ENCODE measurements at regions not wholly inside any gene's neighbourhood (a gene's known extent, or its start where the extent isn't known, plus 50 kb on each side); places are given as distances from the start of the nearest gene placed in this dataset.

GRCh38 chrX:122464341-122464740 is 719.7 kb upstream of the GRIA3 start:
- no peak for TF ChIP-seq CTCF (IDR thresholded peaks at IDR 0.05)
- no peak for TF ChIP-seq POLR2AphosphoS5 (IDR thresholded peaks at IDR 0.05; ENCODE audit: low read depth, low read length)
- TF ChIP-seq, protein P1, sequence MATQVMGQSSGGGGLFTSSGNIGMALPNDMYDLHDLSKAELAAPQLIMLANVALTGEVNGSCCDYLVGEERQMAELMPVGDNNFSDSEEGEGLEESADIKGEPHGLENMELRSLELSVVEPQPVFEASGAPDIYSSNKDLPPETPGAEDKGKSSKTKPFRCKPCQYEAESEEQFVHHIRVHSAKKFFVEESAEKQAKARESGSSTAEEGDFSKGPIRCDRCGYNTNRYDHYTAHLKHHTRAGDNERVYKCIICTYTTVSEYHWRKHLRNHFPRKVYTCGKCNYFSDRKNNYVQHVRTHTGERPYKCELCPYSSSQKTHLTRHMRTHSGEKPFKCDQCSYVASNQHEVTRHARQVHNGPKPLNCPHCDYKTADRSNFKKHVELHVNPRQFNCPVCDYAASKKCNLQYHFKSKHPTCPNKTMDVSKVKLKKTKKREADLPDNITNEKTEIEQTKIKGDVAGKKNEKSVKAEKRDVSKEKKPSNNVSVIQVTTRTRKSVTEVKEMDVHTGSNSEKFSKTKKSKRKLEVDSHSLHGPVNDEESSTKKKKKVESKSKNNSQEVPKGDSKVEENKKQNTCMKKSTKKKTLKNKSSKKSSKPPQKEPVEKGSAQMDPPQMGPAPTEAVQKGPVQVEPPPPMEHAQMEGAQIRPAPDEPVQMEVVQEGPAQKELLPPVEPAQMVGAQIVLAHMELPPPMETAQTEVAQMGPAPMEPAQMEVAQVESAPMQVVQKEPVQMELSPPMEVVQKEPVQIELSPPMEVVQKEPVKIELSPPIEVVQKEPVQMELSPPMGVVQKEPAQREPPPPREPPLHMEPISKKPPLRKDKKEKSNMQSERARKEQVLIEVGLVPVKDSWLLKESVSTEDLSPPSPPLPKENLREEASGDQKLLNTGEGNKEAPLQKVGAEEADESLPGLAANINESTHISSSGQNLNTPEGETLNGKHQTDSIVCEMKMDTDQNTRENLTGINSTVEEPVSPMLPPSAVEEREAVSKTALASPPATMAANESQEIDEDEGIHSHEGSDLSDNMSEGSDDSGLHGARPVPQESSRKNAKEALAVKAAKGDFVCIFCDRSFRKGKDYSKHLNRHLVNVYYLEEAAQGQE (IDR thresholded peaks at IDR 0.05; ENCODE audit: insufficient read depth in 1 of 2, low read depth in 2 of 2, low read length in 1 of 2): no peak
- no peak for TF ChIP-seq TCF7L2 (IDR thresholded peaks at IDR 0.05; ENCODE audit: low read depth, low read length)

All from Panc1 (cell line).